ENCODE measurements at regions not wholly inside any gene's neighbourhood (a gene's known extent, or its start where the extent isn't known, plus 50 kb on each side); places are given as distances from the start of the nearest gene placed in this dataset.

DNA sequence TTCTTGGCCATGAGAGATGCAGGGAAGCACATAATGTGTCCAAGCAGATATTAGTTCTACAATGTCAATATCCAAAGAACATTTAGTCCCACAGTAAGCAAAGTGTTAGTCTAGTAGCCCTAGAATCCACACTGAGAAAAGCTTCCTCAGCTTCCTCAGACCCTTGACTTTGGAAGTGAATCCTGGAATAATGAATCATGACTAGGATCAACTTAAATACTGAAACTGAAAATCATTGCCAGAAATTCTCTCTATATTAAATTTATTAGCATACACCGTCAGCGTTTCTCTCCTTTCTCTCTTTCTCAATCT lies 356.9 kb upstream of the ACVR2A start:
- no peak for TF ChIP-seq POLR2AphosphoS5 (IDR thresholded peaks at IDR 0.05)
- TF ChIP-seq, protein P1, sequence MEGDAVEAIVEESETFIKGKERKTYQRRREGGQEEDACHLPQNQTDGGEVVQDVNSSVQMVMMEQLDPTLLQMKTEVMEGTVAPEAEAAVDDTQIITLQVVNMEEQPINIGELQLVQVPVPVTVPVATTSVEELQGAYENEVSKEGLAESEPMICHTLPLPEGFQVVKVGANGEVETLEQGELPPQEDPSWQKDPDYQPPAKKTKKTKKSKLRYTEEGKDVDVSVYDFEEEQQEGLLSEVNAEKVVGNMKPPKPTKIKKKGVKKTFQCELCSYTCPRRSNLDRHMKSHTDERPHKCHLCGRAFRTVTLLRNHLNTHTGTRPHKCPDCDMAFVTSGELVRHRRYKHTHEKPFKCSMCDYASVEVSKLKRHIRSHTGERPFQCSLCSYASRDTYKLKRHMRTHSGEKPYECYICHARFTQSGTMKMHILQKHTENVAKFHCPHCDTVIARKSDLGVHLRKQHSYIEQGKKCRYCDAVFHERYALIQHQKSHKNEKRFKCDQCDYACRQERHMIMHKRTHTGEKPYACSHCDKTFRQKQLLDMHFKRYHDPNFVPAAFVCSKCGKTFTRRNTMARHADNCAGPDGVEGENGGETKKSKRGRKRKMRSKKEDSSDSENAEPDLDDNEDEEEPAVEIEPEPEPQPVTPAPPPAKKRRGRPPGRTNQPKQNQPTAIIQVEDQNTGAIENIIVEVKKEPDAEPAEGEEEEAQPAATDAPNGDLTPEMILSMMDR (IDR thresholded peaks at IDR 0.05), result no peak

All from sigmoid colon (tissue), 4 donors.